SU-DHL-6 (cell line): ENCODE measurements at regions not wholly inside any gene's neighbourhood (a gene's known extent, or its start where the extent isn't known, plus 50 kb on each side); places are given as distances from the start of the nearest gene placed in this dataset.

Experiments
- H2AFZ ChIP-seq: fragments of 200-600 bp; sonication (generic); 2 replicates; pipeline ENCODE4 v1.6.1; 2014; ENCODE audit warnings: low read depth, mild to moderate bottlenecking, moderate library complexity, mixed read lengths, antibody characterized with exemption, low read length; ENCODE audit not compliant: severe bottlenecking
- H3F3A ChIP-seq: fragments of 200-600 bp; shearing (Covaris generic); 2 replicates; pipeline ENCODE4 v1.6.0; 2016; ENCODE audit warnings: antibody characterized with exemption, mild to moderate bottlenecking; ENCODE audit not compliant: insufficient read depth
- H3K27ac ChIP-seq: fragments of 200-600 bp; sonication (generic); 2 replicates; pipeline ENCODE4 v1.5.1; 2016; ENCODE audit warnings: low read depth, mild to moderate bottlenecking, low read length, moderate library complexity, mixed read lengths
- H3K27me3 ChIP-seq: fragments of 200-600 bp; sonication (generic), shearing (Covaris generic); 2 replicates; pipeline ENCODE4 v1.6.0; 2014; ENCODE audit warnings: mild to moderate bottlenecking, low read length
- H3K36me3 ChIP-seq: fragments of 200-600 bp; sonication (generic); 2 replicates; pipeline ENCODE4 v1.6.1; 2014; ENCODE audit warnings: mild to moderate bottlenecking, low read length, mixed read lengths
- H3K4me2 ChIP-seq: fragments of 300-600, 200-600 bp; shearing (Covaris generic), sonication (generic); 2 replicates; pipeline ENCODE4 v1.6.0; 2014; ENCODE audit warnings: low read length, low read depth, mild to moderate bottlenecking; ENCODE audit not compliant: poor library complexity, severe bottlenecking
- H3K4me3 ChIP-seq: fragments of 200-600 bp; sonication (generic); 2 replicates; pipeline ENCODE4 v1.5.1; 2014; ENCODE audit warnings: antibody characterized with exemption, low read length, mild to moderate bottlenecking, mixed read lengths; ENCODE audit not compliant: insufficient read depth, poor library complexity, severe bottlenecking
- H3K79me2 ChIP-seq: fragments of 200-600 bp; sonication (generic); 2 replicates; pipeline ENCODE4 v1.6.1; 2014; ENCODE audit warnings: mild to moderate bottlenecking, low read length, moderate library complexity; ENCODE audit not compliant: insufficient read depth
- H3K9ac ChIP-seq: fragments of 200-600 bp; sonication (generic); 2 replicates; pipeline ENCODE4 v1.7.0; 2014; ENCODE audit warnings: mild to moderate bottlenecking, low read length
- H3K9me2 ChIP-seq: fragments of 200-600 bp; sonication (generic); replicated peaks from 2 replicates; pipeline ENCODE4 v1.6.1; 2014; ENCODE audit warnings: low read length; ENCODE audit not compliant: insufficient read depth
- H3K9me3 ChIP-seq: fragments of 200-600 bp; sonication (generic); 2 replicates; pipeline ENCODE4 v1.6.1; 2014; ENCODE audit warnings: low read length, mixed read lengths; ENCODE audit not compliant: insufficient read depth
- H4K20me1 ChIP-seq: fragments of 200-600 bp; sonication (generic); 2 replicates; pipeline ENCODE4 v1.6.1; 2014; ENCODE audit warnings: low read depth, mild to moderate bottlenecking, antibody characterized with exemption, low read length, moderate library complexity, mixed read lengths
- EZH2phosphoT487 ChIP-seq: fragments of 200-600 bp; sonication (generic), shearing (Covaris generic); conservative IDR thresholded peaks from 2 replicates; pipeline ENCODE4 v1.6.1; 2018; ENCODE audit warnings: mild to moderate bottlenecking, antibody characterized with exemption, low read length, moderate library complexity, mixed read lengths
- TF ChIP-seq, protein P1 (sequence below): fragments of 200-600 bp; sonication (generic); IDR thresholded peaks from one replicate; pipeline ENCODE4 v1.5.1; 2017; ENCODE audit warnings: antibody characterized with exemption, mild to moderate bottlenecking, low read length, moderate library complexity; ENCODE audit not compliant: insufficient read depth, poor library complexity, severe bottlenecking

DNA sequence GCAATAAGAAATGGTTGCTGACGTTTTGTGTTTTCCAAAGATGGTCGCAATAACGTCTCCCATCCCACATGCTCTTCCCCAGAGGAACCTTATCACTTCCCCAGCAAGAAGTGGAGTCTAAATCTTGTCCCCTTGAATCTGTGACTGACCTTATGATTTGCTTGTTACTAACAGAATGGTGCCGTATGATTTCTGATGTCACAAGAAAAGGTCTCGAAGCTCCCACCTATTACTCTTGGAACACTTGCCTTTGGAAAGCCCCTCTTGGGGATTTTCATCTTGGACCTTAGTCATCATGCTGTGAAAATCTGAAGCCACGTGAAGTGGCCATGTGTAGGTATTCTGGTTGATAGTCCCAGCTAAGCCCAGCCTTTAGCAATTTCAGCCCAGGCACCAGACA lies 86.2 kb upstream of the GLS start:
- Histone ChIP-seq H3K4me3 (no peak overlapping the region), H3F3A (no peaks in the 10 kb centered on the region), H3K79me2 (no peaks in the 10 kb centered on the region), H3K27ac (no peak overlapping the region), H3K9me2 (no peaks in the 10 kb centered on the region), H2AFZ (no peak overlapping the region), H3K27me3 (no peaks in the 10 kb centered on the region), H3K9ac (no peak overlapping the region), H3K9me3 (no peaks in the 10 kb centered on the region), H3K36me3 (no peaks in the 10 kb centered on the region), H4K20me1 (no peaks in the 10 kb centered on the region), H3K4me2 (no peak overlapping the region)
- TF ChIP-seq, protein P1, sequence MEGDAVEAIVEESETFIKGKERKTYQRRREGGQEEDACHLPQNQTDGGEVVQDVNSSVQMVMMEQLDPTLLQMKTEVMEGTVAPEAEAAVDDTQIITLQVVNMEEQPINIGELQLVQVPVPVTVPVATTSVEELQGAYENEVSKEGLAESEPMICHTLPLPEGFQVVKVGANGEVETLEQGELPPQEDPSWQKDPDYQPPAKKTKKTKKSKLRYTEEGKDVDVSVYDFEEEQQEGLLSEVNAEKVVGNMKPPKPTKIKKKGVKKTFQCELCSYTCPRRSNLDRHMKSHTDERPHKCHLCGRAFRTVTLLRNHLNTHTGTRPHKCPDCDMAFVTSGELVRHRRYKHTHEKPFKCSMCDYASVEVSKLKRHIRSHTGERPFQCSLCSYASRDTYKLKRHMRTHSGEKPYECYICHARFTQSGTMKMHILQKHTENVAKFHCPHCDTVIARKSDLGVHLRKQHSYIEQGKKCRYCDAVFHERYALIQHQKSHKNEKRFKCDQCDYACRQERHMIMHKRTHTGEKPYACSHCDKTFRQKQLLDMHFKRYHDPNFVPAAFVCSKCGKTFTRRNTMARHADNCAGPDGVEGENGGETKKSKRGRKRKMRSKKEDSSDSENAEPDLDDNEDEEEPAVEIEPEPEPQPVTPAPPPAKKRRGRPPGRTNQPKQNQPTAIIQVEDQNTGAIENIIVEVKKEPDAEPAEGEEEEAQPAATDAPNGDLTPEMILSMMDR, result no peak
- no peak for TF ChIP-seq EZH2phosphoT487

DNA sequence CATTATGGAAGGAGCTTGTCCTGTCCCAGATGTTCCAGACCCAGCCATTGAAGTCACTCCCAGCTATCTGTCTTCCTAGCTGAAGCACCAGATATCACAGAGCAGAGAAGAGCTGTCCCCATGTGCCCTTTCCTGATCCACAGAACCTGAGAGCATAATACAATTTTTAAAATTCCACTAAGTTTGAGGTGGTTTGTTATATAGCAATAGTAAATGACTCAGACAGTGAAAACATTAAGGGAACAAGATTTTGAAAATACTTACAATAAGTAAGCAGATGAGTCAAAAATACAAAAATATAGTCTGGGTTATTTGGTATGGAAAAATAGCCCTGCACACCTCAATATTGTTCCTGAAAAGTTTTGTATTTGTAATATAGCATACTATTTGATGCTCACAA lies 85.8 kb upstream of the GLS start:
- Histone ChIP-seq H4K20me1 (no peaks in the 10 kb centered on the region), H3F3A (no peaks in the 10 kb centered on the region), H3K9me2 (no peaks in the 10 kb centered on the region), H3K36me3 (no peaks in the 10 kb centered on the region), H3K4me3 (no peak overlapping the region), H3K4me2 (no peak overlapping the region), H2AFZ (no peak overlapping the region), H3K9me3 (no peaks in the 10 kb centered on the region), H3K79me2 (no peaks in the 10 kb centered on the region), H3K9ac (no peak overlapping the region), H3K27ac (no peak overlapping the region), H3K27me3 (no peaks in the 10 kb centered on the region)
- TF ChIP-seq EZH2phosphoT487, result no peak
- TF ChIP-seq, protein P1, result no peak

DNA sequence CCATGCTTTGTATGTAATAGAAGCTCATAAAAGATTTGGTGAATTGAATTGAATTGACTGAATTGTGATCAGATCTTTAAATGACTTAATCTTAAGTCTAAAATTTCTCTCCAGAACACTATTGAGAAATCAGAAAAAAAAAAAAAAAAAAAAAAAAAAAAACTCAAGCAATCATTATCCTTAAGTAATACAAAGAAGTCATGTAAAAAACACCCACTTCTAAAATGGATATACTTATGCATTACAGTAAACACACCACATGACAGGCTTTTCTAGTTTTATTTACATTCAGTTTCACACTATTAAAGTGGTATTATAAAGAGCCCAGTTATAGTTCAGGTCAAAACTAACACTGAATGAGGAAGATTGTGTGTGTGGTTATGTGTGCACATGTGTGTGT lies 84.9 kb upstream of the GLS start:
- H3K4me2 ChIP-seq, result no peak overlapping the region
- no peaks in the 10 kb centered on the region for H3K36me3 ChIP-seq
- H3K79me2 ChIP-seq, result no peaks in the 10 kb centered on the region
- H3K27me3 ChIP-seq, result no peaks in the 10 kb centered on the region
- no peaks in the 10 kb centered on the region for H3K9me3 ChIP-seq
- H2AFZ ChIP-seq, result no peak overlapping the region
- H3K9me2 ChIP-seq, result no peaks in the 10 kb centered on the region
- H4K20me1 ChIP-seq, result no peaks in the 10 kb centered on the region
- H3K27ac ChIP-seq, result no peak overlapping the region
- no peak for TF ChIP-seq EZH2phosphoT487
- TF ChIP-seq, protein P1, result no peak
- H3K4me3 ChIP-seq, result no peak overlapping the region
- H3K9ac ChIP-seq, result no peak overlapping the region
- no peaks in the 10 kb centered on the region for H3F3A ChIP-seq

DNA sequence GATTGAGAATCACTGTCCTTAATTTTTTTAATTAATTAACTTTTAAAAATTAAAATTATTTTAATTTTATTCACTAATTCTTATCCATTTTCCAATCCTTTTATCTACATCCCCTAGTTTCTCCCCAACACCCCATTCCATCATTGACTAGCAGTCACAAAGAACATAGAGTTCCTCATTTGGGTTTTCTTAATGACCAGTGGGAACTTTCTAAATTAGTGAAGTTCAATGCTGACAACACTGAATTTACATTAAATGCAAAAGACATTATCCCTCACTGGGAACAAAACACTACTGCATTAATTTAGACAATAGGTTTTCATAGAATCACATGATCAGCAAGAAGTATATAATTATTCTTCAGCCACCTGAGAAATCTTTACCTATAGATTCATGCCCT lies 80.6 kb upstream of the GLS start:
- Histone ChIP-seq H4K20me1 (no peaks in the 10 kb centered on the region), H3K4me2 (no peak overlapping the region), H3K79me2 (no peaks in the 10 kb centered on the region), H2AFZ (no peak overlapping the region), H3K9me2 (no peaks in the 10 kb centered on the region), H3K9ac (no peak overlapping the region), H3K27me3 (no peaks in the 10 kb centered on the region), H3K27ac (no peak overlapping the region), H3K4me3 (no peak overlapping the region), H3K36me3 (no peaks in the 10 kb centered on the region), H3K9me3 (no peaks in the 10 kb centered on the region), H3F3A (no peaks in the 10 kb centered on the region)
- TF ChIP-seq, protein P1, result no peak
- no peak for TF ChIP-seq EZH2phosphoT487
